Nephron (organoid): ENCODE measurements at regions not wholly inside any gene's neighbourhood (a gene's known extent, or its start where the extent isn't known, plus 50 kb on each side); places are given as distances from the start of the nearest gene placed in this dataset.
A peak's percentile ranks its signal among the peaks of the same experiment; 100 is the strongest.

Experiments
- H3K27ac Mint-ChIP-seq, 3 experiments: 2 replicates each; pipeline ENCODE4 v1.8.0; 2020; ENCODE audit warnings: mixed read lengths in 3 of 3, mild to moderate bottlenecking in 2 of 3, moderate library complexity in 1 of 3
- H3K27me3 Mint-ChIP-seq: 2 replicates; pipeline ENCODE4 v1.8.0; 2021; ENCODE audit warnings: low read depth, mild to moderate bottlenecking, moderate library complexity, mixed read lengths
- H3K36me3 Mint-ChIP-seq: 2 replicates; pipeline ENCODE4 v1.8.0; 2020; ENCODE audit warnings: low read depth, mixed read lengths
- H3K4me1 Mint-ChIP-seq: 2 replicates; pipeline ENCODE4 v1.8.0; 2020; ENCODE audit warnings: mixed read lengths
- H3K4me3 Mint-ChIP-seq, 3 experiments: 2 replicates each; pipeline ENCODE4 v1.8.0; 2020; ENCODE audit warnings: mild to moderate bottlenecking in 3 of 3, mixed read lengths in 3 of 3, moderate library complexity in 2 of 3
- H3K9me3 Mint-ChIP-seq: 2 replicates; pipeline ENCODE4 v1.8.0; 2020; ENCODE audit warnings: mixed read lengths
- CTCF ChIP-seq, 3 experiments: fragments of 200-600 bp; sonication (generic); IDR thresholded peaks; one replicate each; pipeline ENCODE4 v1.5.0; 2021; ENCODE audit warnings: antibody characterized with exemption in 3 of 3; ENCODE audit not compliant: unreplicated experiment in 3 of 3

DNA sequence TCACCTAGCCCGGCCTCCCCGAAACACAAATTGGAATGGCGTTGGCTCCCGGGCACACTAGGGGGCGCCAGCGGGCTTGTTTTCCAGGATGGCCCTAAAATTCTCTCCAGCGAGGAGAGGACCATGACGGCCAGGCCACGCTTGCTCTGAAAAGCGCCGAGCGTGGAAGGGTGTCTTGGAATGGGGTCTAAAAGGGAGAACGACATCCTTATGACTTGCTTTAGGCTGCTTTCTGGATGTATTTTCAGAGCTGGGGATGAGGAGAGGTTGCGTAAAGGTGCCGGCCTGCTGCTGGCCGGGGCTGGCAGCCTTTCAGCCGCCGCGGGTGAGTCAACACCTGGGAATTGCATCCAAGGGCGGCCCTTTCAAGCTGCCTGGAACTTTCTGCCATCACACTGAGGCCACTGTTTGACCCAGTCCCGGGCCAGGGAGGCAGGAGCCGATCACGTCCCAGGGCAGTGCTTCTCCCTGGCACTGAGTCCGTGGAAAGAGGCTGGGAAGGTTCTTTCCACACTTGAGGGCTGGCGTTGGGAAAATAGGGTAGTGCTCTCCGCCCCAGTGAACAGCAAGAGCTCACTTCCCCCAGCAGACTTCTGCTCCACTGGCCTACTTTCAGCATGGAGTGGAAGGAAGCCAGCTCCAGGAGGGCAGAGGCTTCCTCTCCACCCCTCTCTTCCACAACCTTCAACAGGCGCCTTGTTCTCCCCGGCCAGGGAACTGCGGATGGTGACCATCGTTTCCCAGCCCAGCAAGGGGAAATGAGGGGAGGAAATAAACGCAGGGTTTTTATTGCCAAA lies 216.2 kb downstream of the TTC8 start:
- peak; percentile 87 to 96 (median 92) for TF ChIP-seq CTCF (IDR thresholded peaks at IDR 0.05; ENCODE audit: unreplicated experiment in 3 of 3)
- Mint-ChIP-seq H3K4me3 (peak overlapping the region; percentile 80 to 86 (median 84)), H3K27me3 (peaks cover 24% of the 10 kb centered on the region), H3K9me3 (peaks cover 3% of the 10 kb centered on the region), H3K4me1 (peaks cover 15% of the 10 kb centered on the region), H3K27ac (peak overlapping the region; percentile 91 to 92 (median 91)), H3K36me3 (no peaks in the 10 kb centered on the region)

DNA sequence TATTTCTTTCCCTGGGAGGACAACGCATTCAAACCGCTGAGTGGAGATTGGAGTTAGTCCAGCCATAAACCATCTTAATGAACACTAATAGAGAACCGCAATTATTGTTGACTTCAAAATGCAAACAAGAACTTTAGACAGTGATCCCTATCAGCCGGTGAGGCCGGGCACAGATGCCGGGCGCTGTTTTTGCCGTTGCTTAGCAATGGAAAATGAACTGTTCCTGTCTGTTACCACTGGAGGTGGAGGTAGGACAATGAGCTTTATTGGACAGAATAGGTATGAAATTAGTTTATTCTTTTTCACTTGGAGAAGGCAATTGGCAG lies 216.8 kb downstream of the TTC8 start:
- H3K9me3 Mint-ChIP-seq = peaks cover 3% of the 10 kb centered on the region
- H3K4me1 Mint-ChIP-seq = peaks cover 15% of the 10 kb centered on the region
- no peak for TF ChIP-seq CTCF (IDR thresholded peaks at IDR 0.05; ENCODE audit: unreplicated experiment in 3 of 3)
- H3K27me3 Mint-ChIP-seq = peaks cover 20% of the 10 kb centered on the region
- H3K27ac Mint-ChIP-seq = peak overlapping the region; percentile 91 to 92 (median 91)
- H3K36me3 Mint-ChIP-seq = no peaks in the 10 kb centered on the region
- H3K4me3 Mint-ChIP-seq = peak overlapping the region; percentile 80 to 86 (median 84)

- peaks cover 15% of the 10 kb centered on the region for H3K4me1 Mint-ChIP-seq
- no peak overlapping the region for H3K4me3 Mint-ChIP-seq
These were observed 217.6 kb downstream of the TTC8 start for GRCh38 chr14:89042021-89042420.

GRCh38 chr14:89053303-89053702 lies 228.9 kb downstream of the TTC8 start:
- H3K27me3 Mint-ChIP-seq = no peaks in the 10 kb centered on the region
- H3K4me3 Mint-ChIP-seq = no peak overlapping the region
- H3K36me3 Mint-ChIP-seq = no peaks in the 10 kb centered on the region
- TF ChIP-seq CTCF (IDR thresholded peaks at IDR 0.05; ENCODE audit: unreplicated experiment in 3 of 3) = no peak
- H3K27ac Mint-ChIP-seq = no peak overlapping the region
- peaks cover 25% of the 10 kb centered on the region for H3K9me3 Mint-ChIP-seq
- no peaks in the 10 kb centered on the region for H3K4me1 Mint-ChIP-seq

More at GRCh38 chr14:89042021-89042420, 217.6 kb downstream of the TTC8 start:
- Mint-ChIP-seq H3K27ac (no peak overlapping the region), H3K36me3 (no peaks in the 10 kb centered on the region), H3K9me3 (peaks cover 3% of the 10 kb centered on the region), H3K27me3 (peaks cover 19% of the 10 kb centered on the region)
- TF ChIP-seq CTCF (IDR thresholded peaks at IDR 0.05; ENCODE audit: unreplicated experiment in 3 of 3) = no peak

GRCh38 chr14:89056394-89056793 lies 231.9 kb downstream of the TTC8 start:
- Mint-ChIP-seq H3K9me3 (peaks cover 18% of the 10 kb centered on the region), H3K27ac (no peak overlapping the region), H3K27me3 (no peaks in the 10 kb centered on the region), H3K4me1 (no peaks in the 10 kb centered on the region), H3K36me3 (no peaks in the 10 kb centered on the region), H3K4me3 (no peak overlapping the region)
- TF ChIP-seq CTCF (IDR thresholded peaks at IDR 0.05; ENCODE audit: unreplicated experiment in 3 of 3) = no peak

DNA sequence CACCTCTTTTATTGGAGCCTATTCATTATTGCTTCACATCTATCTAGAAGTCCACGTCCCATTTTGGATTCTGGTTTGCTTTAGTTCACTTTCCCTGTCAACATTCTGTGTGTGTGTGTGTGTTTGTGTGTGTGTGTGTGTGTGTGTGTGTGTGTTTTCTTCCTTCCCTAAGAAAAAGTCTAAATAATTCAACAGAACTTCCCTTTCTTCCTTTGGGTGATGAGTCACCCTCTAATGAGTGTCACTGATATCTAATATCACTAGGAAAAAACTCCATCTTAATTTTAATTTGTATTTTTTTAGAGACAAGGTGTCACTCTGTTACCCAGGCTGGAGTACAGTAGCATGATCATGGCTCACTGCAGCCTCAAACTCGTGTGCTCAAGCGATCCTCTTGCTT lies 234.2 kb downstream of the TTC8 start:
- no peak overlapping the region for H3K4me3 Mint-ChIP-seq
- H3K36me3 Mint-ChIP-seq = no peaks in the 10 kb centered on the region
- no peaks in the 10 kb centered on the region for H3K4me1 Mint-ChIP-seq
- no peaks in the 10 kb centered on the region for H3K27me3 Mint-ChIP-seq
- no peak for TF ChIP-seq CTCF (IDR thresholded peaks at IDR 0.05; ENCODE audit: unreplicated experiment in 3 of 3)
- peaks cover 7% of the 10 kb centered on the region for H3K9me3 Mint-ChIP-seq
- no peak overlapping the region for H3K27ac Mint-ChIP-seq
